HG03460 (cell line): ENCODE measurements at regions not wholly inside any gene's neighbourhood (a gene's known extent, or its start where the extent isn't known, plus 50 kb on each side); places are given as distances from the start of the nearest gene placed in this dataset.

Experiments used
- ATAC-seq: cut with Tn5 transposase; IDR thresholded peaks from one replicate; pipeline ENCODE4 v1.9.1; 2021; ENCODE audit not compliant: unreplicated experiment

- no peak for ATAC-seq
Observed at GRCh38 chr10:107814865-107815487, 650.5 kb upstream of the SORCS1 start.

- ATAC-seq: no peak
Observed at GRCh38 chr10:107813451-107814162, 649.1 kb upstream of the SORCS1 start.

GRCh38 chr10:107809889-107810288 is 645.4 kb upstream of the SORCS1 start:
- ATAC-seq: no peak

- ATAC-seq: no peak
Observed at GRCh38 chr10:107807836-107808235, 643.3 kb upstream of the SORCS1 start.

- ATAC-seq: no peak
Observed at GRCh38 chr10:107806026-107806425, 641.5 kb upstream of the SORCS1 start.

GRCh38 chr10:107803546-107803945 is 639.0 kb upstream of the SORCS1 start:
- no peak for ATAC-seq

- ATAC-seq: no peak
Observed at GRCh38 chr10:107800061-107800460, 635.6 kb upstream of the SORCS1 start.

GRCh38 chr10:107790271-107790670 is 625.8 kb upstream of the SORCS1 start:
- no peak for ATAC-seq

- ATAC-seq: no peak
Observed at GRCh38 chr10:107771066-107771465, 606.6 kb upstream of the SORCS1 start.

- no peak for ATAC-seq
Observed at GRCh38 chr10:107767185-107767584, 602.7 kb upstream of the SORCS1 start.

GRCh38 chr10:107754814-107755213 is 590.3 kb upstream of the SORCS1 start:
- no peak for ATAC-seq

- ATAC-seq: no peak
Observed at GRCh38 chr10:107749235-107749634, 584.7 kb upstream of the SORCS1 start.

GRCh38 chr10:107747851-107748250 is 583.3 kb upstream of the SORCS1 start:
- no peak for ATAC-seq

- no peak for ATAC-seq
Observed at GRCh38 chr10:107741971-107742370, 577.5 kb upstream of the SORCS1 start.

GRCh38 chr10:107740962-107741690 is 576.6 kb upstream of the SORCS1 start:
- ATAC-seq: no peak

GRCh38 chr10:107739951-107740350 is 575.4 kb upstream of the SORCS1 start:
- no peak for ATAC-seq

GRCh38 chr10:107733328-107734130 is 569.0 kb upstream of the SORCS1 start:
- ATAC-seq: no peak

- ATAC-seq: no peak
Observed at GRCh38 chr10:107732045-107732444, 567.5 kb upstream of the SORCS1 start.

- ATAC-seq: no peak
Observed at GRCh38 chr10:107728807-107729206, 564.3 kb upstream of the SORCS1 start.

- no peak for ATAC-seq
Observed at GRCh38 chr10:107727767-107728317, 563.3 kb upstream of the SORCS1 start.

GRCh38 chr10:107718864-107719263 is 554.4 kb upstream of the SORCS1 start:
- ATAC-seq: no peak
